HCT116 (cell line): ENCODE measurements at regions not wholly inside any gene's neighbourhood (a gene's known extent, or its start where the extent isn't known, plus 50 kb on each side); places are given as distances from the start of the nearest gene placed in this dataset.

Source experiments
- ATAC-seq: fragments of 200-7000 bp; cut with Tn5 transposase; 2 replicates; pipeline ENCODE4 v1.9.1; 2020; ENCODE audit warnings: mild to moderate bottlenecking, moderate library complexity
- BruUV-seq: library from RNA; stranded (reverse); fragments of 400-500 nt; replicated peaks from 2 replicates; lab custom pipeline; 2021; lab: Mats Ljungman, UMichigan
- CTCF ChIA-PET: fragments of 300-600 bp; sonication (Branson Sonifier 250); formaldehyde crosslinking; loops from one replicate; lab custom pipeline; 2021; ENCODE audit warnings: antibody characterized with exemption; lab: Charles Lee
- POLR2A ChIA-PET: fragments of 300-600, 350-600 bp; sonication (Branson Sonifier 250); formaldehyde crosslinking; loops from one replicate; lab custom pipeline; 2021; ENCODE audit warnings: antibody characterized with exemption; lab: Charles Lee
- RAD21 ChIA-PET, 2 experiments: fragments of 300-600 bp; sonication (Branson Sonifier 250); formaldehyde crosslinking; loops; one replicate each; lab custom pipeline; 2023; ENCODE audit warnings: low total read pairs in 2 of 2; ENCODE audit not compliant: uncharacterized antibody in 2 of 2, unreplicated experiment in 2 of 2, low non-redundant PET in 1 of 2; lab: Charles Lee
- DNase-seq: peaks from one replicate; pipeline ENCODE4 v3.0.0-alpha.2; 2010; ENCODE audit warnings: low read depth, low spot score
- H2AFZ ChIP-seq: fragments of 200-600 bp; shearing (Covaris generic), sonication (generic); 2 replicates; pipeline ENCODE4 v1.6.1; 2017; ENCODE audit warnings: low read depth, mixed run types, mixed read lengths, antibody characterized with exemption, low read length; ENCODE audit not compliant: poor library complexity, severe bottlenecking
- H3K27ac ChIP-seq: 2 replicates; pipeline ENCODE4 v1.5.1; 2012; ENCODE audit warnings: low read depth, low read length
- H3K27me3 ChIP-seq: fragments of 200-600 bp; sonication (generic); 2 replicates; pipeline ENCODE4 v1.6.1; 2016; ENCODE audit warnings: mixed run types, low read length, mixed read lengths; ENCODE audit not compliant: insufficient read depth
- H3K36me3 ChIP-seq, 2 experiments: fragments of 200-500 bp in 1 of 2; fragments of 200-600 bp in 1 of 2; sonication (Bioruptor generic) in 1 of 2; sonication (generic) in 1 of 2; 2 replicates each; pipeline versions ENCODE4 v1.5.1 to v1.6.1; 2014 to 2016; ENCODE audit warnings: low read length in 2 of 2, inconsistent platforms in 1 of 2, mixed read lengths in 1 of 2, mixed run types in 1 of 2; ENCODE audit not compliant: insufficient read depth in 2 of 2, control insufficient read depth in 1 of 2
- H3K4me1 ChIP-seq, 2 experiments: fragments of 200-600 bp in 1 of 2; sonication (generic) in 1 of 2; 2 replicates each; pipeline versions ENCODE4 v1.5.1 to v1.6.1; 2012 to 2017; ENCODE audit warnings: low read length in 2 of 2, inconsistent platforms in 1 of 2, mild to moderate bottlenecking in 1 of 2, mixed read lengths in 1 of 2, mixed run types in 1 of 2, moderate library complexity in 1 of 2; ENCODE audit not compliant: insufficient read depth in 2 of 2, control insufficient read depth in 1 of 2
- H3K4me2 ChIP-seq: fragments of 200-600 bp; sonication (generic); 2 replicates; pipeline ENCODE4 v1.6.1; 2017; ENCODE audit warnings: mixed run types, low read length, mixed read lengths
- H3K4me3 ChIP-seq, 2 experiments: fragments of 200-600 bp in 1 of 2; sonication (generic) in 1 of 2; replicated peaks in 1 of 2; 2 replicates each; pipeline ENCODE4 v1.5.1; 2011 to 2016; ENCODE audit warnings: low read length in 2 of 2, control low read depth in 1 of 2, low read depth in 1 of 2, mild to moderate bottlenecking in 1 of 2, mixed read lengths in 1 of 2, mixed run types in 1 of 2
- H3K79me2 ChIP-seq: fragments of 200-600 bp; sonication (generic); 2 replicates; pipeline ENCODE4 v1.6.1; 2017; ENCODE audit warnings: mild to moderate bottlenecking, mixed run types, low read length, moderate library complexity, mixed read lengths; ENCODE audit not compliant: insufficient read depth
- H3K9ac ChIP-seq: fragments of 200-600 bp; sonication (generic); 2 replicates; pipeline ENCODE4 v1.6.1; 2016; ENCODE audit warnings: low read length, mixed read lengths
- H3K9me2 ChIP-seq: fragments of 200-600 bp; sonication (generic), shearing (Covaris generic); 2 replicates; pipeline ENCODE4 v1.6.1; 2017; ENCODE audit warnings: mixed run types, mild to moderate bottlenecking, moderate library complexity; ENCODE audit not compliant: insufficient read depth
- H3K9me3 ChIP-seq, 2 experiments: fragments of 200-500 bp in 1 of 2; fragments of 200-600 bp in 1 of 2; sonication (Bioruptor generic) in 1 of 2; sonication (generic) in 1 of 2; 2 replicates each; pipeline ENCODE4 v1.6.1; 2014 to 2017; ENCODE audit warnings: low read length in 2 of 2, mixed read lengths in 2 of 2, inconsistent platforms in 1 of 2, low read depth in 1 of 2, mild to moderate bottlenecking in 1 of 2, mixed run types in 1 of 2, moderate library complexity in 1 of 2; ENCODE audit not compliant: control insufficient read depth in 1 of 2, insufficient read depth in 1 of 2
- H4K20me1 ChIP-seq: fragments of 200-600 bp; sonication (generic), shearing (Covaris generic); 2 replicates; pipeline ENCODE4 v1.6.1; 2017; ENCODE audit warnings: mixed run types, mild to moderate bottlenecking, moderate library complexity; ENCODE audit not compliant: insufficient read depth
- CBX3 ChIP-seq: IDR thresholded peaks from 2 replicates; pipeline ENCODE4 v1.6.1; 2012; ENCODE audit warnings: low read depth
- CEBPB ChIP-seq: IDR thresholded peaks from 2 replicates; pipeline ENCODE4 v1.6.1; 2012; ENCODE audit warnings: low read depth
- EGR1 ChIP-seq: IDR thresholded peaks from 2 replicates; pipeline ENCODE4 v1.6.1; 2012; ENCODE audit warnings: low read depth
- ELF1 ChIP-seq: IDR thresholded peaks from 2 replicates; pipeline ENCODE4 v1.6.1; 2012; ENCODE audit warnings: low read depth, borderline replicate concordance
- EZH2 ChIP-seq: fragments of 200-600 bp; sonication (generic); IDR thresholded peaks from 2 replicates; pipeline ENCODE4 v1.6.1; 2017; ENCODE audit warnings: antibody characterized with exemption, mixed run types
- EZH2phosphoT487 ChIP-seq: fragments of 200-600 bp; IDR thresholded peaks from 2 replicates; pipeline ENCODE4 v1.6.1; 2018; ENCODE audit warnings: antibody characterized with exemption, borderline replicate concordance
- FOSL1 ChIP-seq: IDR thresholded peaks from 2 replicates; pipeline ENCODE4 v1.6.1; 2012; ENCODE audit warnings: low read depth
- JUND ChIP-seq: IDR thresholded peaks from 2 replicates; pipeline ENCODE4 v1.6.1; 2012
- POLR2A ChIP-seq: IDR thresholded peaks from 2 replicates; pipeline ENCODE4 v1.7.0; 2011; ENCODE audit warnings: borderline replicate concordance; ENCODE audit not compliant: insufficient read depth, insufficient read length; ENCODE audit errors: extremely low read depth
- POLR2AphosphoS5 ChIP-seq: IDR thresholded peaks from 2 replicates; pipeline ENCODE4 v1.6.1; 2011; ENCODE audit warnings: mild to moderate bottlenecking, low read depth, low read length, moderate library complexity
- RAD21 ChIP-seq: IDR thresholded peaks from 2 replicates; pipeline ENCODE4 v1.6.1; 2012; ENCODE audit warnings: low read depth, mild to moderate bottlenecking
- SIN3A ChIP-seq: IDR thresholded peaks from 2 replicates; pipeline ENCODE4 v1.6.1; 2012; ENCODE audit warnings: low read depth
- SP1 ChIP-seq: IDR thresholded peaks from 2 replicates; pipeline ENCODE4 v1.6.1; 2012; ENCODE audit warnings: low read depth
- TCF7L2 ChIP-seq: IDR thresholded peaks from 2 replicates; pipeline ENCODE4 v1.7.0; 2011; ENCODE audit warnings: borderline replicate concordance, inconsistent platforms; ENCODE audit not compliant: insufficient read depth, insufficient read length; ENCODE audit errors: extremely low read depth
- YY1 ChIP-seq: IDR thresholded peaks from 2 replicates; pipeline ENCODE4 v1.6.1; 2011; ENCODE audit warnings: low read length, low read depth, moderate library complexity, mild to moderate bottlenecking; ENCODE audit not compliant: insufficient replicate concordance; ENCODE audit errors: extremely low read depth
- ZNF274 ChIP-seq: fragments of 200-500 bp; sonication (Bioruptor generic); IDR thresholded peaks from 2 replicates; pipeline ENCODE4 v1.6.1; 2014; ENCODE audit warnings: mild to moderate bottlenecking, low read depth, low read length, inconsistent platforms
- intact Hi-C: fragments of 100-400 bp; cut with micrococcal nuclease; formaldehyde crosslinking; loops from 2 replicates; pipeline ENCODE4 v1.10.0; 2022
- TF ChIP-seq, protein P1 (sequence below), 3 experiments: fragments of 200-600 bp in 1 of 3; sonication (generic) in 1 of 3; IDR thresholded peaks in 2 of 3; conservative IDR thresholded peaks in 1 of 3; 2 replicates each; pipeline ENCODE4 v1.5.1; 2012 to 2017; ENCODE audit warnings: low read depth in 2 of 3, low read length in 2 of 3, antibody characterized with exemption in 1 of 3, borderline replicate concordance in 1 of 3, control low read depth in 1 of 3, mild to moderate bottlenecking in 1 of 3, mixed read lengths in 1 of 3, mixed run types in 1 of 3, moderate library complexity in 1 of 3; ENCODE audit not compliant: insufficient read depth in 1 of 3
- TF ChIP-seq, protein P2 (sequence below): IDR thresholded peaks from 2 replicates; pipeline ENCODE4 v1.6.1; 2012
- TF ChIP-seq, protein P3 (sequence below): IDR thresholded peaks from 2 replicates; pipeline ENCODE4 v1.6.1; 2012; ENCODE audit warnings: low read depth
- TF ChIP-seq, protein P4 (sequence below): IDR thresholded peaks from 2 replicates; pipeline ENCODE4 v1.6.1; 2011; ENCODE audit warnings: mild to moderate bottlenecking, low read length, moderate library complexity; ENCODE audit not compliant: insufficient replicate concordance; ENCODE audit errors: extremely low read depth

DNA sequence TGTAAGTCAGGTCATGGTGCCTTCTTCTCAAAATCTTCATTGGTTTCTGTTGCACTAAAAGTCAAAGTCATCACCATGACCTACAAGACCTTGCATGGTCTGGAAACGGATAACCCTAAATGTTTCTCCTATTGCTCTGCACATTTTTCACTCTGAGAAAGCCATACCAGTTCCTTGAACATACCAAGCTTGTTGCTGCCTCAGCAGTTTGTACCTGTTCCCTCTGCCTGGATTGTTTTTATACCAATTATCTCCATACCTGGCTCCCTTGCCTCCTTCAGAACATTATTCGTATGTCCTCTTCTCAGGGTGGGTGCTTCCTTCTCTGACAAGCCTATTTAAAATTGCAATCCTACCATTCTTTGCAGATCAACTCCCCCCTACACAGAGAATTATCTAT lies 498.4 kb downstream of the DSC3 start:
- Histone ChIP-seq H3K36me3 (no peaks in the 10 kb centered on the region), H3K27ac (no peak overlapping the region), H3K9ac (no peak overlapping the region), H3K9me3 (no peaks in the 10 kb centered on the region), H3K9me2 (no peaks in the 10 kb centered on the region), H2AFZ (no peak overlapping the region), H3K4me3 (no peak overlapping the region), H3K4me1 (no peaks in the 10 kb centered on the region), H3K79me2 (no peaks in the 10 kb centered on the region), H3K27me3 (no peaks in the 10 kb centered on the region), H4K20me1 (no peaks in the 10 kb centered on the region), H3K4me2 (no peak overlapping the region)
- TF ChIP-seq POLR2AphosphoS5 (no peak), ELF1 (no peak), POLR2A (no peak), ZNF274 (no peak), TCF7L2 (no peak), EZH2 (no peak), FOSL1 (no peak), SIN3A (no peak), YY1 (no peak), RAD21 (no peak), JUND (no peak), EZH2phosphoT487 (no peak), CBX3 (no peak), EGR1 (no peak), SP1 (no peak), CEBPB (no peak)
- TF ChIP-seq, protein P1, sequence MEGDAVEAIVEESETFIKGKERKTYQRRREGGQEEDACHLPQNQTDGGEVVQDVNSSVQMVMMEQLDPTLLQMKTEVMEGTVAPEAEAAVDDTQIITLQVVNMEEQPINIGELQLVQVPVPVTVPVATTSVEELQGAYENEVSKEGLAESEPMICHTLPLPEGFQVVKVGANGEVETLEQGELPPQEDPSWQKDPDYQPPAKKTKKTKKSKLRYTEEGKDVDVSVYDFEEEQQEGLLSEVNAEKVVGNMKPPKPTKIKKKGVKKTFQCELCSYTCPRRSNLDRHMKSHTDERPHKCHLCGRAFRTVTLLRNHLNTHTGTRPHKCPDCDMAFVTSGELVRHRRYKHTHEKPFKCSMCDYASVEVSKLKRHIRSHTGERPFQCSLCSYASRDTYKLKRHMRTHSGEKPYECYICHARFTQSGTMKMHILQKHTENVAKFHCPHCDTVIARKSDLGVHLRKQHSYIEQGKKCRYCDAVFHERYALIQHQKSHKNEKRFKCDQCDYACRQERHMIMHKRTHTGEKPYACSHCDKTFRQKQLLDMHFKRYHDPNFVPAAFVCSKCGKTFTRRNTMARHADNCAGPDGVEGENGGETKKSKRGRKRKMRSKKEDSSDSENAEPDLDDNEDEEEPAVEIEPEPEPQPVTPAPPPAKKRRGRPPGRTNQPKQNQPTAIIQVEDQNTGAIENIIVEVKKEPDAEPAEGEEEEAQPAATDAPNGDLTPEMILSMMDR (IDR thresholded peaks at IDR 0.05 in 2 of 3, conservative IDR thresholded peaks at IDR 0.05 in 1 of 3; ENCODE audit: borderline replicate concordance in 1 of 3, insufficient read depth in 1 of 3, low read depth in 2 of 3, low read length in 2 of 3), result no peak
- TF ChIP-seq, protein P2, sequence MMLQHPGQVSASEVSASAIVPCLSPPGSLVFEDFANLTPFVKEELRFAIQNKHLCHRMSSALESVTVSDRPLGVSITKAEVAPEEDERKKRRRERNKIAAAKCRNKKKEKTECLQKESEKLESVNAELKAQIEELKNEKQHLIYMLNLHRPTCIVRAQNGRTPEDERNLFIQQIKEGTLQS, result no peak
- TF ChIP-seq, protein P3, sequence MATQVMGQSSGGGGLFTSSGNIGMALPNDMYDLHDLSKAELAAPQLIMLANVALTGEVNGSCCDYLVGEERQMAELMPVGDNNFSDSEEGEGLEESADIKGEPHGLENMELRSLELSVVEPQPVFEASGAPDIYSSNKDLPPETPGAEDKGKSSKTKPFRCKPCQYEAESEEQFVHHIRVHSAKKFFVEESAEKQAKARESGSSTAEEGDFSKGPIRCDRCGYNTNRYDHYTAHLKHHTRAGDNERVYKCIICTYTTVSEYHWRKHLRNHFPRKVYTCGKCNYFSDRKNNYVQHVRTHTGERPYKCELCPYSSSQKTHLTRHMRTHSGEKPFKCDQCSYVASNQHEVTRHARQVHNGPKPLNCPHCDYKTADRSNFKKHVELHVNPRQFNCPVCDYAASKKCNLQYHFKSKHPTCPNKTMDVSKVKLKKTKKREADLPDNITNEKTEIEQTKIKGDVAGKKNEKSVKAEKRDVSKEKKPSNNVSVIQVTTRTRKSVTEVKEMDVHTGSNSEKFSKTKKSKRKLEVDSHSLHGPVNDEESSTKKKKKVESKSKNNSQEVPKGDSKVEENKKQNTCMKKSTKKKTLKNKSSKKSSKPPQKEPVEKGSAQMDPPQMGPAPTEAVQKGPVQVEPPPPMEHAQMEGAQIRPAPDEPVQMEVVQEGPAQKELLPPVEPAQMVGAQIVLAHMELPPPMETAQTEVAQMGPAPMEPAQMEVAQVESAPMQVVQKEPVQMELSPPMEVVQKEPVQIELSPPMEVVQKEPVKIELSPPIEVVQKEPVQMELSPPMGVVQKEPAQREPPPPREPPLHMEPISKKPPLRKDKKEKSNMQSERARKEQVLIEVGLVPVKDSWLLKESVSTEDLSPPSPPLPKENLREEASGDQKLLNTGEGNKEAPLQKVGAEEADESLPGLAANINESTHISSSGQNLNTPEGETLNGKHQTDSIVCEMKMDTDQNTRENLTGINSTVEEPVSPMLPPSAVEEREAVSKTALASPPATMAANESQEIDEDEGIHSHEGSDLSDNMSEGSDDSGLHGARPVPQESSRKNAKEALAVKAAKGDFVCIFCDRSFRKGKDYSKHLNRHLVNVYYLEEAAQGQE, result no peak
- TF ChIP-seq, protein P4, sequence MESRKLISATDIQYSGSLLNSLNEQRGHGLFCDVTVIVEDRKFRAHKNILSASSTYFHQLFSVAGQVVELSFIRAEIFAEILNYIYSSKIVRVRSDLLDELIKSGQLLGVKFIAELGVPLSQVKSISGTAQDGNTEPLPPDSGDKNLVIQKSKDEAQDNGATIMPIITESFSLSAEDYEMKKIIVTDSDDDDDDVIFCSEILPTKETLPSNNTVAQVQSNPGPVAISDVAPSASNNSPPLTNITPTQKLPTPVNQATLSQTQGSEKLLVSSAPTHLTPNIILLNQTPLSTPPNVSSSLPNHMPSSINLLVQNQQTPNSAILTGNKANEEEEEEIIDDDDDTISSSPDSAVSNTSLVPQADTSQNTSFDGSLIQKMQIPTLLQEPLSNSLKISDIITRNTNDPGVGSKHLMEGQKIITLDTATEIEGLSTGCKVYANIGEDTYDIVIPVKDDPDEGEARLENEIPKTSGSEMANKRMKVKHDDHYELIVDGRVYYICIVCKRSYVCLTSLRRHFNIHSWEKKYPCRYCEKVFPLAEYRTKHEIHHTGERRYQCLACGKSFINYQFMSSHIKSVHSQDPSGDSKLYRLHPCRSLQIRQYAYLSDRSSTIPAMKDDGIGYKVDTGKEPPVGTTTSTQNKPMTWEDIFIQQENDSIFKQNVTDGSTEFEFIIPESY, result no peak
- ATAC-seq (no peak), DNase-seq (no peak)
- ChIA-PET POLR2A (no interaction called here), CTCF (no interaction called here), RAD21 (no interaction called here)
- no TSS peak for BruUV-seq
- intact Hi-C loops, result no loop called here
